ENCODE measurements at regions not wholly inside any gene's neighbourhood (a gene's known extent, or its start where the extent isn't known, plus 50 kb on each side); places are given as distances from the start of the nearest gene placed in this dataset.

- H3K9ac ChIP-seq (ENCODE audit: low read depth, low read length) = no peak overlapping the region
- H3K4me3 ChIP-seq (ENCODE audit: low read length) = no peak overlapping the region
- H3K9me3 ChIP-seq (ENCODE audit: insufficient read depth, low read depth, low read length) = no peaks in the 10 kb centered on the region
- H3K4me1 ChIP-seq (ENCODE audit: insufficient read depth, low read length) = no peaks in the 10 kb centered on the region
- H3K27me3 ChIP-seq (ENCODE audit: insufficient read depth, low read length) = no peaks in the 10 kb centered on the region
- no peak overlapping the region for H3K27ac ChIP-seq (ENCODE audit: low read length)
- H3K36me3 ChIP-seq (ENCODE audit: insufficient read depth, low read depth, low read length) = no peaks in the 10 kb centered on the region
Observed at GRCh38 chr5:18876565-18876964, 1111.4 kb downstream of the CDH18 start.

- Histone ChIP-seq H3K27me3 (ENCODE audit: insufficient read depth, low read length) (no peaks in the 10 kb centered on the region), H3K4me3 (ENCODE audit: low read length) (no peak overlapping the region), H3K36me3 (ENCODE audit: insufficient read depth, low read depth, low read length) (no peaks in the 10 kb centered on the region), H3K4me1 (ENCODE audit: insufficient read depth, low read length) (no peaks in the 10 kb centered on the region), H3K27ac (ENCODE audit: low read length) (no peak overlapping the region), H3K9ac (ENCODE audit: low read depth, low read length) (no peak overlapping the region), H3K9me3 (ENCODE audit: insufficient read depth, low read depth, low read length) (no peaks in the 10 kb centered on the region)
Observed at GRCh38 chr5:18881615-18882014, 1106.4 kb downstream of the CDH18 start.

DNA sequence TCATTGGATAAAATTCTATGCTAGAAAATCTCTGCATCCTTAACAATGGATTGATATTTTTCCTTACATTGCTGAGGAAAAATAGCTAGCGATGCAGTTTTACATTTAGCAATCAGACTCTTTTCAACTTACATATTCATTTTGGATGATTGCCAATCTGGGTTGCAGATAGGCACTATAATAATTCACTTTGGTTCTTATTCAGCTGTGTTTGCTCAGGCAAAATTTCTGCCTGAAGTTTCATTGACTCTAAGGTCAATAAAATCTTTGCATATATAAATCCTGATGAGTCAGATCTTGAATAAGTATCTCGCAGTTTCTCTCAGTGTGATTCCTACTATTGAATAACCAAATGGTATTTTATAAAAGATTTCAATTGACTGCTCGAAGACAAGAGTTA is 1105.8 kb downstream of the CDH18 start:
- no peaks in the 10 kb centered on the region for H3K4me1 ChIP-seq (ENCODE audit: insufficient read depth, low read length)
- no peaks in the 10 kb centered on the region for H3K27me3 ChIP-seq (ENCODE audit: insufficient read depth, low read length)
- H3K9me3 ChIP-seq (ENCODE audit: insufficient read depth, low read depth, low read length) = no peaks in the 10 kb centered on the region
- no peak overlapping the region for H3K4me3 ChIP-seq (ENCODE audit: low read length)
- no peaks in the 10 kb centered on the region for H3K36me3 ChIP-seq (ENCODE audit: insufficient read depth, low read depth, low read length)
- H3K9ac ChIP-seq (ENCODE audit: low read depth, low read length) = no peak overlapping the region
- H3K27ac ChIP-seq (ENCODE audit: low read length) = no peak overlapping the region

DNA sequence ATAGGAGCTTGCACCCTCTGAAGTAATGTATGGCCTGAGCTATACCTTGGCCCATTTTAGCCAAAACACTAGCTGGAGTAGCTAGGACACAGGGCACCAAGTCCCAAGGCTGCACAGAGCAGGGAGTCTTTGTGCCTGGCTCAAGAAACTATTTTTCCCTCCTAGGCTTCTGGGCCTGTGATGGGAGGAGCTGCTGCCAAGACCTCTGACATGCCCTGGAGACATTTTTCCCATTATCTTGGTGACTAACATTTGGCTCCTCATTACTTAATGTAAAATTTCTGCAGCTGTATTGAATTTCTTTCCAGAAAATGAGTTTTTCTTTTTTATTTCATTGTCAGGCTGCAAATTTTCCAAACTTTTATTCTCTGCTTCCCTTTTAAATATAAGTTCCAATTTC is 1099.2 kb downstream of the CDH18 start:
- H3K27ac ChIP-seq (ENCODE audit: low read length) = no peak overlapping the region
- H3K4me1 ChIP-seq (ENCODE audit: insufficient read depth, low read length) = no peaks in the 10 kb centered on the region
- no peaks in the 10 kb centered on the region for H3K27me3 ChIP-seq (ENCODE audit: insufficient read depth, low read length)
- H3K36me3 ChIP-seq (ENCODE audit: insufficient read depth, low read depth, low read length) = no peaks in the 10 kb centered on the region
- H3K4me3 ChIP-seq (ENCODE audit: low read length) = no peak overlapping the region
- no peak overlapping the region for H3K9ac ChIP-seq (ENCODE audit: low read depth, low read length)
- H3K9me3 ChIP-seq (ENCODE audit: insufficient read depth, low read depth, low read length) = peaks cover 9% of the 10 kb centered on the region; the same call in 1 of the 2 replicates

DNA sequence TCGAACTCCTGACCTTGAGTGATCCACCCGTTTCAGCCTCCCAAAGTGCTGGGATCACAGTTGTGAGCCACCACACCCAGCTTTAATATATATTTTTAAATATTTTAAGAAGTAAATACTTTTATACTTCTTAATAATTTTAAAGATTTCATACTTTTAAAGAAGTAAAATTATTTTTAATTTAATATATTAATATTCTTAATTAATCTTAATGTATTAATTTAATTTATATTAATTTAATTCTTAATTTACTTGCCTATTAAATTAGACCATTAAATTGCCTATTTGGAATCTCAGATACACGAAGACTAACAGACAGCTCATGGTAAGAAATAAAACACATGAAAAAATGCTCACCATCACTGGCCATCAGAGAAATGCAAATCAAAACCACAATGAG is 1087.4 kb downstream of the CDH18 start:
- Histone ChIP-seq H3K4me3 (ENCODE audit: low read length) (no peak overlapping the region), H3K27ac (ENCODE audit: low read length) (no peak overlapping the region), H3K9ac (ENCODE audit: low read depth, low read length) (no peak overlapping the region), H3K9me3 (ENCODE audit: insufficient read depth, low read depth, low read length) (no peaks in the 10 kb centered on the region), H3K36me3 (ENCODE audit: insufficient read depth, low read depth, low read length) (no peaks in the 10 kb centered on the region), H3K27me3 (ENCODE audit: insufficient read depth, low read length) (no peaks in the 10 kb centered on the region), H3K4me1 (ENCODE audit: insufficient read depth, low read length) (no peaks in the 10 kb centered on the region)

GRCh38 chr5:18920966-18921365 is 1067.0 kb downstream of the CDH18 start:
- Histone ChIP-seq H3K4me3 (ENCODE audit: low read length) (no peak overlapping the region), H3K27ac (ENCODE audit: low read length) (no peak overlapping the region), H3K9ac (ENCODE audit: low read depth, low read length) (no peak overlapping the region), H3K27me3 (ENCODE audit: insufficient read depth, low read length) (no peaks in the 10 kb centered on the region), H3K36me3 (ENCODE audit: insufficient read depth, low read depth, low read length) (no peaks in the 10 kb centered on the region), H3K4me1 (ENCODE audit: insufficient read depth, low read length) (peaks cover 7% of the 10 kb centered on the region; the same call in 1 of the 2 replicates), H3K9me3 (ENCODE audit: insufficient read depth, low read depth, low read length) (no peaks in the 10 kb centered on the region)

GRCh38 chr5:18932081-18932480 is 1055.9 kb downstream of the CDH18 start:
- Histone ChIP-seq H3K27me3 (ENCODE audit: insufficient read depth, low read length) (no peaks in the 10 kb centered on the region), H3K9me3 (ENCODE audit: insufficient read depth, low read depth, low read length) (no peaks in the 10 kb centered on the region), H3K27ac (ENCODE audit: low read length) (no peak overlapping the region), H3K4me1 (ENCODE audit: insufficient read depth, low read length) (no peaks in the 10 kb centered on the region), H3K36me3 (ENCODE audit: insufficient read depth, low read depth, low read length) (no peaks in the 10 kb centered on the region), H3K9ac (ENCODE audit: low read depth, low read length) (no peak overlapping the region), H3K4me3 (ENCODE audit: low read length) (no peak overlapping the region)

DNA sequence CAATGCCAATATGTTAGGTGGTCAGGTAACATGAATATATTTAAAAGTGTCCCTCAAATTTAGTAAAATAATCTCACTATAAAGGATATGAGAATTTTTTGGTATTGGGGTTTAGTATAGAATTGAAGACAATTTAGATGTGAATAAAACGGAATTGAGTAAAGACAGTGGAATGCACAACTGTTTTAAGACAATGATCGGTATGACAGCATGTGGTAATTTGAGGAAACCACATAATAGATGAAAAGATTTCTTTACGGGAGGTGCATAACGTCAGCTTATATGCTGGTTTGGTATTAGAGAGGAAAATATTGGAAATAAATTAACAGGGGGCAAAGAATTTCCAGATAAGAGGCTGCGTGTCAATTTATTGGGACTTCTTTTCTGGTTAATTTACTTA is 1043.2 kb downstream of the CDH18 start:
- Histone ChIP-seq H3K9me3 (ENCODE audit: insufficient read depth, low read depth, low read length) (no peaks in the 10 kb centered on the region), H3K27ac (ENCODE audit: low read length) (no peak overlapping the region), H3K4me3 (ENCODE audit: low read length) (no peak overlapping the region), H3K27me3 (ENCODE audit: insufficient read depth, low read length) (no peaks in the 10 kb centered on the region), H3K4me1 (ENCODE audit: insufficient read depth, low read length) (0 out of 2 replicates have a peak, but pooled peaks cover 2% of the 10 kb centered on the region), H3K9ac (ENCODE audit: low read depth, low read length) (no peak overlapping the region), H3K36me3 (ENCODE audit: insufficient read depth, low read depth, low read length) (no peaks in the 10 kb centered on the region)

- no peak overlapping the region for H3K27ac ChIP-seq (ENCODE audit: low read length)
- no peaks in the 10 kb centered on the region for H3K9me3 ChIP-seq (ENCODE audit: insufficient read depth, low read depth, low read length)
- no peaks in the 10 kb centered on the region for H3K27me3 ChIP-seq (ENCODE audit: insufficient read depth, low read length)
- no peaks in the 10 kb centered on the region for H3K36me3 ChIP-seq (ENCODE audit: insufficient read depth, low read depth, low read length)
- H3K9ac ChIP-seq (ENCODE audit: low read depth, low read length) = no peak overlapping the region
- H3K4me3 ChIP-seq (ENCODE audit: low read length) = no peak overlapping the region
- no peaks in the 10 kb centered on the region for H3K4me1 ChIP-seq (ENCODE audit: insufficient read depth, low read length)
Observed at GRCh38 chr5:18954239-18954638, 1033.8 kb downstream of the CDH18 start.

DNA sequence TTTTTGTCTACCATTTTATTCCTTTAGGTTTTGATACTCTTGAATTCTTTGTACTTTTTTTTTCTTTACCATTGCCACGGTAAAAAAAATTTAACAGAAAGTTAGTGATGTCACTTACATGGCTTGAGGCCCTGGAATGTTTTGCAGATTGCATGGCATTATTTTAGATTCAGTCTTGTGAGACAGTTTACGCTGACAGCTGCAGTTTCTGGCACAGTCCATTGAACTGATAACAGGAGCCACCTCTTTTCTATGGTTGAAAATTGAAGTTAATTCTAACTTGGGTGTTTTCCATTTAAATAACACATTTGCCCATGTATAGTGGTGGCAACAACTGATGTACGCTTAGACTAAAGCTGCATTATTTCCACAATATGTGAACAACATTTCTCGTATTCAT is 1028.5 kb downstream of the CDH18 start:
- Histone ChIP-seq H3K4me3 (ENCODE audit: low read length) (no peak overlapping the region), H3K36me3 (ENCODE audit: insufficient read depth, low read depth, low read length) (no peaks in the 10 kb centered on the region), H3K27ac (ENCODE audit: low read length) (no peak overlapping the region), H3K9ac (ENCODE audit: low read depth, low read length) (no peak overlapping the region), H3K27me3 (ENCODE audit: insufficient read depth, low read length) (no peaks in the 10 kb centered on the region), H3K9me3 (ENCODE audit: insufficient read depth, low read depth, low read length) (no peaks in the 10 kb centered on the region), H3K4me1 (ENCODE audit: insufficient read depth, low read length) (no peaks in the 10 kb centered on the region)

DNA sequence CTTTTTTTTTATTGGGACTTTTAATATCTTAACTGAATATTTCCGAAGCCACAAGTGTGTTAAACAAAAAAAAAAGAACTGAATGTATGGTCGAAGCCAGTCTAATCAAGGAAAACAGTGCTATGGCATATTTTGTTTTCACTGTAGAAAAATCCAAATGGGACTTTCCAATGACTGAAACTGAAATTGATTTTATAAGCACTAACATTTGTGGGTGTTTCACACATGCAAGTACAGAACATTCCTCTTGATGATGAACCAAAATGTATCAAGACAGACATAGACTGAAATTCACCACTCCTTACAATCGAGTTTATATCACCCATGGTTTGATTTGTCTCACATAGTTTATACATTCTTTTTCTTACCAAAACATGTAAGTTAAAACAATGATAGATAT is 1026.8 kb downstream of the CDH18 start:
- H3K4me3 ChIP-seq (ENCODE audit: low read length) = no peak overlapping the region
- no peak overlapping the region for H3K9ac ChIP-seq (ENCODE audit: low read depth, low read length)
- no peaks in the 10 kb centered on the region for H3K4me1 ChIP-seq (ENCODE audit: insufficient read depth, low read length)
- H3K27ac ChIP-seq (ENCODE audit: low read length) = no peak overlapping the region
- H3K27me3 ChIP-seq (ENCODE audit: insufficient read depth, low read length) = no peaks in the 10 kb centered on the region
- H3K9me3 ChIP-seq (ENCODE audit: insufficient read depth, low read depth, low read length) = no peaks in the 10 kb centered on the region
- H3K36me3 ChIP-seq (ENCODE audit: insufficient read depth, low read depth, low read length) = no peaks in the 10 kb centered on the region

DNA sequence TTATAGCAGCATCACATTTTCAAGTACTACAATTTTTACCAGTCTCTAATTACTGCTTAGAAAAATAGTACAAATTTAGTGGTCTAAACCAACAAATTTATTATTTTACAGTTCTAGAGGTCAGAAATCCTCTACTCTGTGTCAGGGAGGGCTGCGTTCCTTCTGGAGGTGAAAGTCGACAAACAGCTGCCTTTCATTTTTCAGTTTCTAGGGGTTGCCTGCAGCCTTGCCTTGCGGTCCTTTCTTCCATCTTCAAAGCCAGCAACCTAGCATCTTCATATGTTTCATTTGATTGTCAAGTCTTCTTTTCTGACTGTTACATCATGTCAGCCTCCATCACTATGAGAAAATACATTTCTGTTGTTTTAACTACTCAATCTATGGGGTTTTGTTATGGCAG is 1022.1 kb downstream of the CDH18 start:
- no peak overlapping the region for H3K27ac ChIP-seq (ENCODE audit: low read length)
- H3K9ac ChIP-seq (ENCODE audit: low read depth, low read length) = no peak overlapping the region
- no peaks in the 10 kb centered on the region for H3K27me3 ChIP-seq (ENCODE audit: insufficient read depth, low read length)
- H3K4me1 ChIP-seq (ENCODE audit: insufficient read depth, low read length) = no peaks in the 10 kb centered on the region
- no peaks in the 10 kb centered on the region for H3K36me3 ChIP-seq (ENCODE audit: insufficient read depth, low read depth, low read length)
- no peak overlapping the region for H3K4me3 ChIP-seq (ENCODE audit: low read length)
- no peaks in the 10 kb centered on the region for H3K9me3 ChIP-seq (ENCODE audit: insufficient read depth, low read depth, low read length)

DNA sequence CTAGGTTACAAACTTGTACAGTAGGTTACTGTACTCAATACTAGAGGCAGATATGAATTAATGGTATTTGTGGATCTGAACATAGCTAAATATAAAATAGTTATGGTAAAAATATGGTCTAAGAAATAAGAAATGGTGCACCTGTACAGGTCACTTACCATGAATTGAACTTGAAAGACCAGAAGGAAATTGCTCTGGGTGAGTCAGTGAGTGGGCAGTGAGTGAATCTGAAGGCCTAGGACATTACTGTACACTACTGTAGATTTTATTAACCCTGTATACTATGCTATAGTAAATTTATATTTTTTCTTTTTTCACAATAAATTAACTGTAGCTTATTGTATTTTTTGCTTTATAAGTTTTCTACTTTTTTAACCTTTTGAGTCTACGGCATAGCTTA is 1020.4 kb downstream of the CDH18 start:
- Histone ChIP-seq H3K36me3 (ENCODE audit: insufficient read depth, low read depth, low read length) (no peaks in the 10 kb centered on the region), H3K4me3 (ENCODE audit: low read length) (no peak overlapping the region), H3K27ac (ENCODE audit: low read length) (no peak overlapping the region), H3K27me3 (ENCODE audit: insufficient read depth, low read length) (no peaks in the 10 kb centered on the region), H3K9me3 (ENCODE audit: insufficient read depth, low read depth, low read length) (no peaks in the 10 kb centered on the region), H3K9ac (ENCODE audit: low read depth, low read length) (no peak overlapping the region), H3K4me1 (ENCODE audit: insufficient read depth, low read length) (peaks cover 10% of the 10 kb centered on the region)

Data from iPS-20b (cell line).